PC-9 (cell line): ENCODE measurements at regions not wholly inside any gene's neighbourhood (a gene's known extent, or its start where the extent isn't known, plus 50 kb on each side); places are given as distances from the start of the nearest gene placed in this dataset.
A peak's percentile ranks its signal among the peaks of the same experiment; 100 is the strongest.

Experiments used
- BruUV-seq: library from RNA; stranded (reverse); fragments of 400-500 nt; replicated peaks from 2 replicates; lab custom pipeline; 2021; lab: Mats Ljungman, UMichigan
- CTCF ChIA-PET: fragments of 300-600 bp; sonication (Branson Sonifier 250); formaldehyde crosslinking; loops from one replicate; lab custom pipeline; 2022; ENCODE audit warnings: antibody characterized with exemption; lab: Charles Lee
- POLR2A ChIA-PET: fragments of 300-600 bp; sonication (Branson Sonifier 250); formaldehyde crosslinking; loops from one replicate; lab custom pipeline; 2022; ENCODE audit warnings: antibody characterized with exemption; ENCODE audit not compliant: unreplicated experiment; lab: Charles Lee
- DNase-seq, 2 experiments: peaks; one replicate each; pipeline versions ENCODE4 v3.0.0 to v3.0.0-alpha.2; 2015 to 2022; ENCODE audit warnings: mixed read lengths in 1 of 2
- H2AFZ ChIP-seq: fragments of 200-600 bp; sonication (generic); 2 replicates; pipeline ENCODE4 v1.8.1; 2017; ENCODE audit warnings: antibody characterized with exemption
- H3F3A ChIP-seq: fragments of 200-600 bp; sonication (generic); 2 replicates; pipeline ENCODE4 v1.8.1; 2017; ENCODE audit warnings: antibody characterized with exemption, mild to moderate bottlenecking, low read depth; ENCODE audit not compliant: insufficient read depth
- H3K27ac ChIP-seq: fragments of 200-600 bp; sonication (generic); 2 replicates; pipeline ENCODE4 v1.6.1; 2016; ENCODE audit warnings: mixed run types
- H3K27me3 ChIP-seq: fragments of 200-600 bp; sonication (generic); 2 replicates; pipeline ENCODE4 v1.6.1; 2016; ENCODE audit warnings: low read depth, mixed run types; ENCODE audit not compliant: insufficient read depth
- H3K36me3 ChIP-seq: fragments of 200-600 bp; sonication (generic); 2 replicates; pipeline ENCODE4 v1.6.1; 2016; ENCODE audit warnings: low read depth, mixed run types
- H3K4me1 ChIP-seq: fragments of 200-600 bp; sonication (generic); replicated peaks from 2 replicates; pipeline ENCODE4 v1.6.1; 2016; ENCODE audit warnings: mixed run types; ENCODE audit not compliant: insufficient read depth
- H3K4me2 ChIP-seq: fragments of 200-600 bp; sonication (generic); 2 replicates; pipeline ENCODE4 v1.6.1; 2017; ENCODE audit warnings: mixed run types
- H3K4me3 ChIP-seq: fragments of 200-600 bp; sonication (generic); 2 replicates; pipeline ENCODE4 v1.6.1; 2016; ENCODE audit warnings: mixed run types
- H3K79me2 ChIP-seq: fragments of 200-600 bp; sonication (generic); 2 replicates; pipeline ENCODE4 v1.6.1; 2017; ENCODE audit warnings: low read depth, mixed run types
- H3K9me2 ChIP-seq: fragments of 200-600 bp; sonication (generic); 2 replicates; pipeline ENCODE4 v1.8.1; 2017; ENCODE audit warnings: mild to moderate bottlenecking; ENCODE audit not compliant: insufficient read depth
- H3K9me3 ChIP-seq: fragments of 200-600 bp; sonication (generic); 2 replicates; pipeline ENCODE4 v1.8.1; 2016; ENCODE audit warnings: low read depth; ENCODE audit not compliant: insufficient read depth
- H4K20me1 ChIP-seq: fragments of 200-600 bp; sonication (generic); 2 replicates; pipeline ENCODE4 v1.8.1; 2017; ENCODE audit not compliant: insufficient read depth
- CTCF ChIP-seq: fragments of 200-600 bp; sonication (generic); conservative IDR thresholded peaks from 2 replicates; pipeline ENCODE4 v1.6.1; 2017; ENCODE audit warnings: mixed run types, antibody characterized with exemption, mild to moderate bottlenecking, moderate library complexity
- EZH2 ChIP-seq: fragments of 200-600 bp; sonication (generic); IDR thresholded peaks from 2 replicates; pipeline ENCODE4 v1.8.0; 2017; ENCODE audit warnings: antibody characterized with exemption, low read depth
- intact Hi-C: fragments of 100-400 bp; cut with micrococcal nuclease; formaldehyde crosslinking; loops from one replicate; pipeline ENCODE4 v1.10.0; 2022; ENCODE audit not compliant: unreplicated experiment

GRCh38 chr9:115591584-115591984 is 473.6 kb upstream of the TNC start:
- DNase-seq, result peak; percentile 73 to 91
- H2AFZ ChIP-seq, result peak overlapping the region; percentile 71
- intact Hi-C loops, result loop anchor here (2.0 to 10.0 kb wide), 3 partner anchors 406 to 723 kb away; partner anchors contain the start of gene PAPPA
- H3K27ac ChIP-seq, result peak overlapping the region; percentile 77
- no TSS peak for BruUV-seq
- peaks cover 14% of the 10 kb centered on the region; the same call in 1 of the 2 replicates for H3K4me1 ChIP-seq
- ChIA-PET POLR2A (no interaction called here), CTCF (interaction anchor here (0.6 to 2.1 kb wide), 3 partner anchors 81 to 1143 kb away, joined by 3 to 15 read pairs (median 3); partner anchors contain the start of gene PAPPA)
- TF ChIP-seq CTCF, result peak; percentile 89
- no peak for TF ChIP-seq EZH2
- H3K79me2 ChIP-seq, result no peaks in the 10 kb centered on the region
- no peaks in the 10 kb centered on the region for H3K9me3 ChIP-seq
- no peak overlapping the region; the same call in 1 of the 2 replicates for H3K4me2 ChIP-seq
- no peak overlapping the region for H3K4me3 ChIP-seq
- no peaks in the 10 kb centered on the region for H3K9me2 ChIP-seq
- no peaks in the 10 kb centered on the region for H3K27me3 ChIP-seq
- H3K36me3 ChIP-seq, result no peaks in the 10 kb centered on the region
- H4K20me1 ChIP-seq, result no peaks in the 10 kb centered on the region
- H3F3A ChIP-seq, result peaks cover 12% of the 10 kb centered on the region; the same call in 1 of the 2 replicates

- DNase-seq, result peak in 1 of 2 experiments; percentile 34
- H3K9me3 ChIP-seq, result no peaks in the 10 kb centered on the region
- no peak overlapping the region for H2AFZ ChIP-seq
- H3K79me2 ChIP-seq, result no peaks in the 10 kb centered on the region
- TF ChIP-seq CTCF (peak; percentile 94), EZH2 (no peak)
- peaks cover 14% of the 10 kb centered on the region for H3K4me1 ChIP-seq
- ChIA-PET POLR2A (interaction anchor here (0.7 kb wide), 2 partner anchors 78 to 79 kb away, joined by 5 to 6 read pairs; no protein-coding TSS in a partner anchor), CTCF (interaction anchor here (0.5 to 1.7 kb wide), 8 partner anchors 9 to 1054 kb away, joined by 3 to 12 read pairs (median 5); no protein-coding TSS in a partner anchor)
- no peaks in the 10 kb centered on the region for H3K27me3 ChIP-seq
- BruUV-seq, result no TSS peak
- no peaks in the 10 kb centered on the region for H3K36me3 ChIP-seq
- no peak overlapping the region for H3K27ac ChIP-seq
- no peak overlapping the region for H3K4me2 ChIP-seq
- intact Hi-C loops, result loop anchor here (1.0 to 10.0 kb wide), 8 partner anchors 79 to 1068 kb away; no protein-coding TSS in a partner anchor
- no peaks in the 10 kb centered on the region for H4K20me1 ChIP-seq
- no peak overlapping the region for H3K4me3 ChIP-seq
- H3K9me2 ChIP-seq, result no peaks in the 10 kb centered on the region
- peaks cover 12% of the 10 kb centered on the region; the same call in 1 of the 2 replicates for H3F3A ChIP-seq
These were observed 475.7 kb upstream of the TNC start for GRCh38 chr9:115593587-115594091.

GRCh38 chr9:115594557-115594956 is 476.6 kb upstream of the TNC start:
- Histone ChIP-seq H3K27ac (no peak overlapping the region), H3K4me2 (no peak overlapping the region), H3K9me3 (peaks cover 4% of the 10 kb centered on the region; the same call in 1 of the 2 replicates), H3K4me1 (peaks cover 14% of the 10 kb centered on the region), H3K36me3 (no peaks in the 10 kb centered on the region), H4K20me1 (no peaks in the 10 kb centered on the region), H3F3A (peaks cover 10% of the 10 kb centered on the region; the same call in 1 of the 2 replicates), H3K4me3 (no peak overlapping the region), H2AFZ (no peak overlapping the region), H3K9me2 (no peaks in the 10 kb centered on the region), H3K79me2 (no peaks in the 10 kb centered on the region), H3K27me3 (no peaks in the 10 kb centered on the region)
- ChIA-PET CTCF (interaction anchor here (1.0 to 1.7 kb wide), 2 partner anchors 287 to 977 kb away, joined by 5 to 12 read pairs; no protein-coding TSS in a partner anchor), POLR2A (no interaction called here)
- no peak for TF ChIP-seq CTCF
- TF ChIP-seq EZH2, result no peak
- no TSS peak for BruUV-seq
- DNase-seq, result no peak
- intact Hi-C loops, result loop anchor here (5.0 to 10.0 kb wide), 2 partner anchors 403 to 720 kb away; no protein-coding TSS in a partner anchor
